Occipital lobe (tissue), 1 donor: ENCODE measurements at regions not wholly inside any gene's neighbourhood (a gene's known extent, or its start where the extent isn't known, plus 50 kb on each side); places are given as distances from the start of the nearest gene placed in this dataset. TPM values are rescaled to one million over a fixed set of nuclear protein-coding genes. Genes with fewer than 3 reads are reported as not detected.

ENCODE experiments used
- small RNA-seq: library from RNA; depleted of rRNA; stranded (forward); fragments of <200 nt; gene quantifications from one replicate; pipeline ENCODE3, GENCODE V24; 2014

Small RNA genes lying in the stretch of these regions (small RNA-seq; reads per million reads assigned to genes)
- gene MIR1302-6: not detected
